K562 (cell line): ENCODE measurements at regions not wholly inside any gene's neighbourhood (a gene's known extent, or its start where the extent isn't known, plus 50 kb on each side); places are given as distances from the start of the nearest gene placed in this dataset.

Experiments
- ATAC-seq: fragments of 200-7000 bp; cut with Tn5 transposase; 3 replicates; pipeline ENCODE4 v1.9.1; 2020; ENCODE audit warnings: moderate library complexity
- BruUV-seq: library from RNA; stranded (reverse); fragments of 400-500 nt; replicated peaks from 2 replicates; lab custom pipeline; 2021; lab: Mats Ljungman, UMichigan
- CTCF ChIA-PET: fragments of 300-600 bp; formaldehyde crosslinking; extraction: SDS; loops from one replicate; lab custom pipeline; 2021; ENCODE audit warnings: low intra/inter-chr PET ratio; lab: Yijun Ruan, JAX
- POLR2A ChIA-PET: fragments of 300-600, 350-650 bp; sonication (Branson Sonifier 250); formaldehyde crosslinking; extraction: SDS; loops from one replicate; lab custom pipeline; 2021; ENCODE audit warnings: antibody characterized with exemption, inconsistent platforms; lab: Yijun Ruan, JAX
- DNase-seq, 4 experiments: peaks; one replicate each; pipeline versions ENCODE4 v3.0.0 to v3.0.0-alpha.2; 2011 to 2018; ENCODE audit warnings: low spot score in 3 of 4, mixed read lengths in 3 of 4; ENCODE audit errors: extremely low read depth in 1 of 4
- FAIRE-seq: peaks from 2 replicates; lab custom pipeline; 2011; peaks lifted over from hg19 to GRCh38; lab: Jason Lieb, UNC
- H2AFZ ChIP-seq: 2 replicates; pipeline ENCODE4 v1.6.0; 2011; ENCODE audit warnings: low read depth, low read length, control low read depth, inconsistent platforms
- H3K27ac ChIP-seq: fragments of 200-600 bp; 3 replicates; pipeline ENCODE4 v1.8.0; 2011; ENCODE audit warnings: low read depth, mild to moderate bottlenecking, control low read depth, inconsistent platforms, low read length, moderate library complexity, mixed read lengths; ENCODE audit errors: extremely low read depth
- H3K27me3 ChIP-seq, 2 experiments: fragments of 300-600 bp in 1 of 2; 2 replicates in 1 of 2; 3 replicates in 1 of 2; pipeline versions ENCODE4 v1.6.0 to v1.8.0; 2011; ENCODE audit warnings: inconsistent platforms in 2 of 2, low read length in 2 of 2, mild to moderate bottlenecking in 1 of 2, mixed read lengths in 1 of 2, moderate library complexity in 1 of 2; ENCODE audit not compliant: control insufficient read depth in 2 of 2, insufficient read depth in 2 of 2
- H3K36me3 ChIP-seq: fragments of 300-600 bp; 3 replicates; pipeline ENCODE4 v1.8.0; 2011; ENCODE audit warnings: mild to moderate bottlenecking, low read length, inconsistent platforms; ENCODE audit not compliant: control insufficient read depth, insufficient read depth
- H3K4me1 ChIP-seq, 2 experiments: fragments of 200-600 bp in 1 of 2; replicated peaks in 1 of 2; 2 replicates in 1 of 2; 3 replicates in 1 of 2; pipeline versions ENCODE4 v1.5.1 to v1.8.0; 2011; ENCODE audit warnings: inconsistent platforms in 2 of 2, low read length in 2 of 2, mild to moderate bottlenecking in 1 of 2, mixed read lengths in 1 of 2, moderate library complexity in 1 of 2; ENCODE audit not compliant: control insufficient read depth in 2 of 2, insufficient read depth in 2 of 2
- H3K4me2 ChIP-seq: 2 replicates; pipeline ENCODE4 v1.6.1; 2011; ENCODE audit warnings: low read length, control low read depth, inconsistent platforms, mixed read lengths; ENCODE audit not compliant: insufficient read depth
- H3K4me3 ChIP-seq: fragments of 200-600 bp; sonication (generic), shearing (Covaris generic); 2 replicates; pipeline ENCODE4 v1.5.1; 2016; ENCODE audit warnings: control low read depth, inconsistent platforms
- H3K79me2 ChIP-seq: fragments of 200-600 bp; 3 replicates; pipeline ENCODE4 v1.8.0; 2011; ENCODE audit warnings: low read length, inconsistent platforms; ENCODE audit not compliant: control insufficient read depth, insufficient read depth
- H3K9ac ChIP-seq, 2 experiments: 2 replicates each; pipeline versions ENCODE4 v1.6.0 to v1.6.1; 2011; ENCODE audit warnings: low read depth in 2 of 2, low read length in 2 of 2, control low read depth in 1 of 2, inconsistent platforms in 1 of 2, mild to moderate bottlenecking in 1 of 2, mixed read lengths in 1 of 2; ENCODE audit not compliant: insufficient read depth in 1 of 2
- H3K9me1 ChIP-seq: one replicate; pipeline ENCODE4 v1.6.0; 2011; ENCODE audit warnings: inconsistent platforms, mild to moderate bottlenecking, low read length, moderate library complexity; ENCODE audit not compliant: control insufficient read depth, insufficient read depth
- H3K9me3 ChIP-seq: replicated peaks from 2 replicates; pipeline ENCODE4 v1.5.1; 2011; ENCODE audit warnings: low read depth, low read length, inconsistent platforms; ENCODE audit not compliant: control insufficient read depth, insufficient read depth
- H4K20me1 ChIP-seq: replicated peaks from 2 replicates; pipeline ENCODE4 v1.6.1; 2011; ENCODE audit warnings: low read length, inconsistent platforms, mixed read lengths; ENCODE audit not compliant: control insufficient read depth, insufficient read depth
- ARNT ChIP-seq, 2 experiments: fragments of 450-650 bp; IDR thresholded peaks; 2 replicates each; pipeline ENCODE4 v1.6.1; 2016; ENCODE audit warnings: mild to moderate bottlenecking in 1 of 2
- JUND ChIP-seq, 2 experiments: IDR thresholded peaks; 2 replicates in 1 of 2; 3 replicates in 1 of 2; pipeline ENCODE4 v1.6.1; 2011; ENCODE audit warnings: borderline replicate concordance in 2 of 2, low read depth in 2 of 2, low read length in 2 of 2, improper control_type of control experiment in 1 of 2, missing biosample characterization in 1 of 2, missing genetic modification characterization in 1 of 2, missing genetic modification reagents in 1 of 2
- KDM1A ChIP-seq, 2 experiments: fragments of 450-650 bp; IDR thresholded peaks; 2 replicates each; pipeline ENCODE4 v1.6.1; 2016; ENCODE audit warnings: mild to moderate bottlenecking in 2 of 2
- OTX1 ChIP-seq: fragments of 450-650 bp; formaldehyde crosslinking; IDR thresholded peaks from 2 replicates; pipeline ENCODE4 v1.4.0; 2022; ENCODE audit warnings: mild to moderate bottlenecking
- SIN3B ChIP-seq: fragments of 450-650 bp; IDR thresholded peaks from 2 replicates; pipeline ENCODE4 v1.6.1; 2017; ENCODE audit warnings: low read depth, mild to moderate bottlenecking, moderate library complexity
- SIRT6 ChIP-seq: IDR thresholded peaks from one replicate; pipeline ENCODE4 v1.6.1; 2012; ENCODE audit warnings: low read depth, mild to moderate bottlenecking, control low read depth, inconsistent platforms, low read length, moderate library complexity
- SLC30A9 ChIP-seq: fragments of 250-450 bp; sonication (Bioruptor Pico); IDR thresholded peaks from 2 replicates; pipeline ENCODE4 v1.8.0; 2022; ENCODE audit warnings: mild to moderate bottlenecking, moderate library complexity
- TAL1 ChIP-seq: fragments of 450-650 bp; IDR thresholded peaks from 2 replicates; pipeline ENCODE4 v1.6.1; 2016; ENCODE audit warnings: mild to moderate bottlenecking
- TCFL5 ChIP-seq: fragments of 250-450 bp; sonication (Bioruptor Pico); conservative IDR thresholded peaks from 2 replicates; pipeline ENCODE4 v1.6.1; 2021; ENCODE audit warnings: mild to moderate bottlenecking, moderate library complexity, matching md5 sums
- XRCC5 ChIP-seq: fragments of 200-400 bp; formaldehyde crosslinking; IDR thresholded peaks from 2 replicates; pipeline ENCODE4 v1.6.1; 2017; ENCODE audit warnings: low read depth, mild to moderate bottlenecking, low read length
- ZNF133 ChIP-seq: fragments of 250-450 bp; sonication (Bioruptor Pico); IDR thresholded peaks from 2 replicates; pipeline ENCODE4 v1.4.0; 2020; ENCODE audit warnings: mild to moderate bottlenecking
- ZNF253 ChIP-seq: fragments of 250-450 bp; sonication (Bioruptor Pico); conservative IDR thresholded peaks from 2 replicates; pipeline ENCODE4 v1.6.1; 2021; ENCODE audit warnings: mild to moderate bottlenecking
- ZNF354B ChIP-seq: fragments of 250-450 bp; sonication (Bioruptor Pico); IDR thresholded peaks from 2 replicates; pipeline ENCODE4 v1.4.0; 2020
- ZNF436 ChIP-seq: fragments of 250-450, 450-650 bp; sonication (Bioruptor Pico); formaldehyde crosslinking; IDR thresholded peaks from 2 replicates; pipeline ENCODE4 v1.7.0; 2020; ENCODE audit warnings: mild to moderate bottlenecking
- ZNF668 ChIP-seq: fragments of 250-450 bp; sonication (Bioruptor Pico); IDR thresholded peaks from 2 replicates; pipeline ENCODE4 v1.8.0; 2022; ENCODE audit warnings: mild to moderate bottlenecking, inconsistent platforms
- whole genome bisulfite sequencing: fragments of 100-300 bp; shearing (Covaris generic); methylation state at CpG from one replicate; pipeline ENCODE4 v1.1.6; 2016; ENCODE audit warnings: low coverage, mixed read lengths; ENCODE audit not compliant: insufficient coverage; ENCODE audit errors: missing lambda C conversion rate; 5-methylcytosine and 5-hydroxymethylcytosine counted together
- in situ Hi-C: fragments of 300-500 bp; cut with MboI; formaldehyde crosslinking; loops from 4 replicates; pipeline ENCODE4 v1.15.0; 2018; ENCODE audit warnings: inconsistent platforms, mixed read lengths
- intact Hi-C: fragments of 100-400 bp; cut with micrococcal nuclease; formaldehyde crosslinking; loops from 2 replicates; pipeline ENCODE4 v1.14.2; 2022
- TF ChIP-seq, protein P1 (sequence below): fragments of 200-800 bp; sonication (Bioruptor generic); IDR thresholded peaks from 2 replicates; pipeline ENCODE4 v1.6.1; 2017; ENCODE audit warnings: missing genetic modification characterization, missing compliant biosample characterization
- TF ChIP-seq, protein P2 (sequence below): fragments of 450-650 bp; formaldehyde crosslinking; IDR thresholded peaks from 2 replicates; pipeline ENCODE4 v1.4.0; 2020; ENCODE audit warnings: mild to moderate bottlenecking, moderate library complexity
- TF ChIP-seq, protein P3 (sequence below): fragments of 450-650 bp; IDR thresholded peaks from one replicate; pipeline ENCODE4 v1.6.1; 2018; ENCODE audit warnings: mild to moderate bottlenecking, moderate library complexity; ENCODE audit not compliant: partially characterized antibody

DNA sequence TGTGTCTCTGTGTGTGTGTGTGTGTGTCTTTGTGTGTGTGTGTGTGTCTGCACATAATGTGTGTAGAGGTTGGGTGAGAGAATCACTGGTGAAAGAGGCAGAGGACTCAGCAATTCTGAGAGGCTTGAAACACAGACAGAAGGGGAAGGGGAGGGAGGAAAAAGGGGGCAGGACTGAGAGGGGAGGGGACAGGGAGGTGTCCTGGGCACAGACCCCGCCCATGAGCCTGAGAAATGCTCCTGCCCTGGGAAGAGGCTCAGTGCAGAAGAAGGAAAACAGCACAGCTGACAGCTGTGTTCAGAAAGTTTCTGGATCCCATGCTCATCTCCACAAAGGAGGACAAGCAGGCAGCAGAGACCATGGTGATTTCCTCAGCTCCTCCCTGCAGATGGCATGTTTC, 59.1 kb upstream of the CEACAM8 start:
- DNase-seq, result peak in 1 of 4 experiments; percentile 3
- no peaks in the 10 kb centered on the region for H3K36me3 ChIP-seq
- in situ Hi-C loops, result no loop called here

More for the DNA sequence above, 59.1 kb upstream of the CEACAM8 start:
- H3K4me1 ChIP-seq, result no peaks in the 10 kb centered on the region
- H3K27ac ChIP-seq, result no peak overlapping the region
- H3K79me2 ChIP-seq, result no peaks in the 10 kb centered on the region
- H3K9me3 ChIP-seq, result no peaks in the 10 kb centered on the region
- H3K9ac ChIP-seq, result no peak overlapping the region
- 0% methylated on average over 1 of the region's 1 CpG for WGBS
- BruUV-seq, result no TSS peak
- intact Hi-C loops, result no loop called here
- no peak overlapping the region for H3K4me3 ChIP-seq
- no peaks in the 10 kb centered on the region for H4K20me1 ChIP-seq
- TF ChIP-seq ZNF668 (CRISPR knock-in tag), result no peak
- TF ChIP-seq, protein P1, sequence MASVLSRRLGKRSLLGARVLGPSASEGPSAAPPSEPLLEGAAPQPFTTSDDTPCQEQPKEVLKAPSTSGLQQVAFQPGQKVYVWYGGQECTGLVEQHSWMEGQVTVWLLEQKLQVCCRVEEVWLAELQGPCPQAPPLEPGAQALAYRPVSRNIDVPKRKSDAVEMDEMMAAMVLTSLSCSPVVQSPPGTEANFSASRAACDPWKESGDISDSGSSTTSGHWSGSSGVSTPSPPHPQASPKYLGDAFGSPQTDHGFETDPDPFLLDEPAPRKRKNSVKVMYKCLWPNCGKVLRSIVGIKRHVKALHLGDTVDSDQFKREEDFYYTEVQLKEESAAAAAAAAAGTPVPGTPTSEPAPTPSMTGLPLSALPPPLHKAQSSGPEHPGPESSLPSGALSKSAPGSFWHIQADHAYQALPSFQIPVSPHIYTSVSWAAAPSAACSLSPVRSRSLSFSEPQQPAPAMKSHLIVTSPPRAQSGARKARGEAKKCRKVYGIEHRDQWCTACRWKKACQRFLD (CRISPR knock-in tag), result no peak
- no peak for TF ChIP-seq TCFL5 (CRISPR knock-in tag)
- no peak for TF ChIP-seq KDM1A (IDR thresholded peaks at IDR 0.05)
- TF ChIP-seq ARNT (IDR thresholded peaks at IDR 0.05), result no peak
- TF ChIP-seq XRCC5, result no peak
- no peak for TF ChIP-seq TAL1
- no peak for TF ChIP-seq SIN3B
- TF ChIP-seq, protein P2, sequence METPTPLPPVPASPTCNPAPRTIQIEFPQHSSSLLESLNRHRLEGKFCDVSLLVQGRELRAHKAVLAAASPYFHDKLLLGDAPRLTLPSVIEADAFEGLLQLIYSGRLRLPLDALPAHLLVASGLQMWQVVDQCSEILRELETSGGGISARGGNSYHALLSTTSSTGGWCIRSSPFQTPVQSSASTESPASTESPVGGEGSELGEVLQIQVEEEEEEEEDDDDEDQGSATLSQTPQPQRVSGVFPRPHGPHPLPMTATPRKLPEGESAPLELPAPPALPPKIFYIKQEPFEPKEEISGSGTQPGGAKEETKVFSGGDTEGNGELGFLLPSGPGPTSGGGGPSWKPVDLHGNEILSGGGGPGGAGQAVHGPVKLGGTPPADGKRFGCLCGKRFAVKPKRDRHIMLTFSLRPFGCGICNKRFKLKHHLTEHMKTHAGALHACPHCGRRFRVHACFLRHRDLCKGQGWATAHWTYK, result no peak
- no peak for TF ChIP-seq SIRT6
- no peak for TF ChIP-seq OTX1 (CRISPR knock-in tag)
- TF ChIP-seq SLC30A9 (CRISPR knock-in tag), result no peak
- TF ChIP-seq JUND (IDR thresholded peaks at IDR 0.05; ENCODE audit: borderline replicate concordance, low read depth, low read length), result no peak
- TF ChIP-seq JUND (tag; IDR thresholded peaks at IDR 0.05; ENCODE audit: borderline replicate concordance, low read depth, low read length), result no peak
- TF ChIP-seq, protein P3, sequence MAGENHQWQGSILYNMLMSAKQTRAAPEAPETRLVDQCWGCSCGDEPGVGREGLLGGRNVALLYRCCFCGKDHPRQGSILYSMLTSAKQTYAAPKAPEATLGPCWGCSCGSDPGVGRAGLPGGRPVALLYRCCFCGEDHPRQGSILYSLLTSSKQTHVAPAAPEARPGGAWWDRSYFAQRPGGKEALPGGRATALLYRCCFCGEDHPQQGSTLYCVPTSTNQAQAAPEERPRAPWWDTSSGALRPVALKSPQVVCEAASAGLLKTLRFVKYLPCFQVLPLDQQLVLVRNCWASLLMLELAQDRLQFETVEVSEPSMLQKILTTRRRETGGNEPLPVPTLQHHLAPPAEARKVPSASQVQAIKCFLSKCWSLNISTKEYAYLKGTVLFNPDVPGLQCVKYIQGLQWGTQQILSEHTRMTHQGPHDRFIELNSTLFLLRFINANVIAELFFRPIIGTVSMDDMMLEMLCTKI, result no peak
- no peak for TF ChIP-seq ZNF253 (CRISPR knock-in tag)
- TF ChIP-seq ZNF133 (CRISPR knock-in tag), result no peak
- TF ChIP-seq ZNF436, result no peak
- TF ChIP-seq ZNF354B (CRISPR knock-in tag), result no peak
- TF ChIP-seq, all 486 proteins: peak for 0
- CTCF ChIA-PET, result no interaction called here
- POLR2A ChIA-PET, result no interaction called here
- Histone ChIP-seq H3K9me1 (no peaks in the 10 kb centered on the region), H3K27me3 (no peaks in the 10 kb centered on the region), H3K4me2 (no peak overlapping the region), H2AFZ (no peak overlapping the region)
- FAIRE-seq (no peak), ATAC-seq (peak; percentile 67; the same call in 2 of the 3 replicates)
